ENCODE measurements at regions not wholly inside any gene's neighbourhood (a gene's known extent, or its start where the extent isn't known, plus 50 kb on each side); places are given as distances from the start of the nearest gene placed in this dataset.

- Histone ChIP-seq H4K20me1 (ENCODE audit: insufficient read depth, low read length) (no peaks in the 10 kb centered on the region), H3K79me2 (ENCODE audit: insufficient read depth, low read depth, low read length) (no peaks in the 10 kb centered on the region), H2AFZ (ENCODE audit: low read length) (no peak overlapping the region), H3K9me2 (ENCODE audit: insufficient read depth, low read length) (no peaks in the 10 kb centered on the region), H3K4me3 (ENCODE audit: low read depth, low read length, poor library complexity, severe bottlenecking) (no peak overlapping the region), H3K9me3 (ENCODE audit: low read length) (no peaks in the 10 kb centered on the region), H3K4me1 (ENCODE audit: insufficient read depth, low read length, poor library complexity, severe bottlenecking) (no peaks in the 10 kb centered on the region), H3K27ac (ENCODE audit: low read depth, low read length, poor library complexity, severe bottlenecking) (no peak overlapping the region), H3K36me3 (ENCODE audit: insufficient read depth, low read length) (no peaks in the 10 kb centered on the region), H3K4me2 (ENCODE audit: low read length) (no peak overlapping the region)
- no TSS peak for BruUV-seq (replicated peaks)
- intact Hi-C loops (cut with micrococcal nuclease; ENCODE audit: unreplicated experiment): no loop called here
- TF ChIP-seq EZH2phosphoT487 (IDR thresholded peaks at IDR 0.05; ENCODE audit: borderline replicate concordance, low read depth, low read length): no peak
- TF ChIP-seq, protein P1, sequence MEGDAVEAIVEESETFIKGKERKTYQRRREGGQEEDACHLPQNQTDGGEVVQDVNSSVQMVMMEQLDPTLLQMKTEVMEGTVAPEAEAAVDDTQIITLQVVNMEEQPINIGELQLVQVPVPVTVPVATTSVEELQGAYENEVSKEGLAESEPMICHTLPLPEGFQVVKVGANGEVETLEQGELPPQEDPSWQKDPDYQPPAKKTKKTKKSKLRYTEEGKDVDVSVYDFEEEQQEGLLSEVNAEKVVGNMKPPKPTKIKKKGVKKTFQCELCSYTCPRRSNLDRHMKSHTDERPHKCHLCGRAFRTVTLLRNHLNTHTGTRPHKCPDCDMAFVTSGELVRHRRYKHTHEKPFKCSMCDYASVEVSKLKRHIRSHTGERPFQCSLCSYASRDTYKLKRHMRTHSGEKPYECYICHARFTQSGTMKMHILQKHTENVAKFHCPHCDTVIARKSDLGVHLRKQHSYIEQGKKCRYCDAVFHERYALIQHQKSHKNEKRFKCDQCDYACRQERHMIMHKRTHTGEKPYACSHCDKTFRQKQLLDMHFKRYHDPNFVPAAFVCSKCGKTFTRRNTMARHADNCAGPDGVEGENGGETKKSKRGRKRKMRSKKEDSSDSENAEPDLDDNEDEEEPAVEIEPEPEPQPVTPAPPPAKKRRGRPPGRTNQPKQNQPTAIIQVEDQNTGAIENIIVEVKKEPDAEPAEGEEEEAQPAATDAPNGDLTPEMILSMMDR (conservative IDR thresholded peaks at IDR 0.05; ENCODE audit: low read length): no peak
- CTCF ChIA-PET (ENCODE audit: unreplicated experiment): no interaction called here
- POLR2A ChIA-PET: no interaction called here
- no peak for DNase-seq (ENCODE audit: low spot score)
Measured at GRCh38 chr2:204339212-204339715, 206.0 kb upstream of the PARD3B start.

DNA sequence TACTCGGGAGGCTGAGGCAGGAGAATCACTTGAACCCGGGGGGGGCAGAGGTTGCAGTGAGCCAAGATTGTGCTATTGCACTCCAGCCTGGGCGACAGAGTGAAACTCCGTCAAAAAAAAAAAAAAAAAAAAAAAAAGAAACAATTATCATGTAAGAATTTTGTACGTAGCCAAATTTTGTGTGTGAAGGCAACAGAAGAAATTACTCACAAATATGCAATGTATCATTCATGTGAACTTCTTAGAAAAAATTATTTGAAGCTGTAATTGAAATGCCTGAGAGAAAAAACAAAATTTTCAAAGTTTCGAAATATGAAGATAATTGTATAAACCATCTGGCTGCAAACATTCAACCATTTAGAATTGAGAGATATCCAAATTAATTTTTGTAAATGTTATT lies 204.8 kb upstream of the PARD3B start:
- H4K20me1 ChIP-seq (ENCODE audit: insufficient read depth, low read length): no peaks in the 10 kb centered on the region
- no peaks in the 10 kb centered on the region for H3K9me2 ChIP-seq (ENCODE audit: insufficient read depth, low read length)
- no peaks in the 10 kb centered on the region for H3K9me3 ChIP-seq (ENCODE audit: low read length)
- no peak overlapping the region for H3K4me2 ChIP-seq (ENCODE audit: low read length)
- H2AFZ ChIP-seq (ENCODE audit: low read length): no peak overlapping the region
- no peaks in the 10 kb centered on the region for H3K4me1 ChIP-seq (ENCODE audit: insufficient read depth, low read length, poor library complexity, severe bottlenecking)
- no peak overlapping the region for H3K27ac ChIP-seq (ENCODE audit: low read depth, low read length, poor library complexity, severe bottlenecking)
- no peaks in the 10 kb centered on the region for H3K36me3 ChIP-seq (ENCODE audit: insufficient read depth, low read length)
- no peak overlapping the region for H3K4me3 ChIP-seq (ENCODE audit: low read depth, low read length, poor library complexity, severe bottlenecking)
- no peak for TF ChIP-seq EZH2phosphoT487 (IDR thresholded peaks at IDR 0.05; ENCODE audit: borderline replicate concordance, low read depth, low read length)
- TF ChIP-seq, protein P1 (conservative IDR thresholded peaks at IDR 0.05; ENCODE audit: low read length): no peak
- BruUV-seq (replicated peaks): no TSS peak
- no peaks in the 10 kb centered on the region for H3K79me2 ChIP-seq (ENCODE audit: insufficient read depth, low read depth, low read length)
- ChIA-PET POLR2A (interaction anchor here (0.7 to 1.1 kb wide), 2 partner anchors 41 to 422 kb away, joined by 3 to 4 read pairs; no protein-coding TSS in a partner anchor), CTCF (ENCODE audit: unreplicated experiment) (no interaction called here)
- no peak for DNase-seq (ENCODE audit: low spot score)
- intact Hi-C loops (cut with micrococcal nuclease; ENCODE audit: unreplicated experiment): no loop called here

DNA sequence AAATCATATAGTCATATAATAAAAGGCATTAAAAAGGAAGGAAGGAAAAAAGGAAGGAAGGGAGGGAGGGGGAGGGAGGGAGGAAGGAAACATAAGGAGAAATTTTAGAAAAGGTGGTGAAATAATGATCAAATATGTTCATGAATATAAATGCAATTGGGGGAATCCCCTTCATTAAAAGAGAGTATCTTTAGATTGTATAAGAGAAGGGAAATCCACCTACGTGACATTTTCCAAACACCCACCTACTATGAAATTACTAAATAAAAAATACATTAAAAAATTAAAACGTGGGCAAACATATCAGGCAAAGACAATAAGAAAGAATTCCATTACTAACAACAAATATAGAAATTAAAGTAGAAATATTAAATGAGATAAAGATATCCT lies 203.4 kb upstream of the PARD3B start:
- intact Hi-C loops (cut with micrococcal nuclease; ENCODE audit: unreplicated experiment): no loop called here

More for the DNA sequence above, 203.4 kb upstream of the PARD3B start:
- Histone ChIP-seq H3K4me2 (ENCODE audit: low read length) (no peak overlapping the region), H3K27ac (ENCODE audit: low read depth, low read length, poor library complexity, severe bottlenecking) (no peak overlapping the region), H4K20me1 (ENCODE audit: insufficient read depth, low read length) (no peaks in the 10 kb centered on the region), H3K9me3 (ENCODE audit: low read length) (no peaks in the 10 kb centered on the region), H3K4me1 (ENCODE audit: insufficient read depth, low read length, poor library complexity, severe bottlenecking) (no peaks in the 10 kb centered on the region), H3K79me2 (ENCODE audit: insufficient read depth, low read depth, low read length) (no peaks in the 10 kb centered on the region), H3K4me3 (ENCODE audit: low read depth, low read length, poor library complexity, severe bottlenecking) (no peak overlapping the region), H2AFZ (ENCODE audit: low read length) (no peak overlapping the region), H3K36me3 (ENCODE audit: insufficient read depth, low read length) (no peaks in the 10 kb centered on the region), H3K9me2 (ENCODE audit: insufficient read depth, low read length) (no peaks in the 10 kb centered on the region)
- no peak for DNase-seq (ENCODE audit: low spot score)
- ChIA-PET POLR2A (no interaction called here), CTCF (ENCODE audit: unreplicated experiment) (no interaction called here)
- TF ChIP-seq, protein P1 (conservative IDR thresholded peaks at IDR 0.05; ENCODE audit: low read length): no peak
- no peak for TF ChIP-seq EZH2phosphoT487 (IDR thresholded peaks at IDR 0.05; ENCODE audit: borderline replicate concordance, low read depth, low read length)
- BruUV-seq (replicated peaks): no TSS peak
